HEK293 (cell line): ENCODE measurements at regions not wholly inside any gene's neighbourhood (a gene's known extent, or its start where the extent isn't known, plus 50 kb on each side); places are given as distances from the start of the nearest gene placed in this dataset.
A peak's percentile ranks its signal among the peaks of the same experiment; 100 is the strongest.

Experiments
- AEBP2 ChIP-seq: fragments of 450-650 bp; formaldehyde crosslinking; IDR thresholded peaks from 2 replicates; pipeline ENCODE4 v1.5.1; 2016; ENCODE audit warnings: missing biosample characterization, missing genetic modification characterization, borderline replicate concordance
- EGR2 ChIP-seq: fragments of 450-650 bp; formaldehyde crosslinking; IDR thresholded peaks from 2 replicates; pipeline ENCODE4 v1.5.1; 2016; ENCODE audit warnings: low read depth, missing biosample characterization, missing genetic modification characterization
- GFI1B ChIP-seq: fragments of 450-650 bp; formaldehyde crosslinking; IDR thresholded peaks from 2 replicates; pipeline ENCODE4 v1.5.1; 2016; ENCODE audit warnings: missing biosample characterization, missing genetic modification characterization
- GLI2 ChIP-seq: fragments of 450-650 bp; formaldehyde crosslinking; IDR thresholded peaks from 2 replicates; pipeline ENCODE4; 2017; ENCODE audit warnings: missing biosample characterization, missing genetic modification characterization, low read depth, borderline replicate concordance
- GLI4 ChIP-seq: fragments of 450-650 bp; formaldehyde crosslinking; IDR thresholded peaks from 2 replicates; pipeline ENCODE4 v1.5.1; 2016; ENCODE audit warnings: missing biosample characterization, missing genetic modification characterization
- HOXA7 ChIP-seq: sonication (generic); formaldehyde crosslinking; IDR thresholded peaks from 2 replicates; pipeline ENCODE4 v1.8.1; 2022; ENCODE audit warnings: missing genetic modification reagents, borderline replicate concordance
- PRDM10 ChIP-seq: fragments of 450-650 bp; formaldehyde crosslinking; IDR thresholded peaks from 2 replicates; pipeline ENCODE4 v1.5.1; 2016; ENCODE audit warnings: missing biosample characterization, missing genetic modification characterization
- REPIN1 ChIP-seq: fragments of 450-650 bp; formaldehyde crosslinking; IDR thresholded peaks from 2 replicates; pipeline ENCODE4 v1.5.1; 2017; ENCODE audit warnings: missing biosample characterization, missing genetic modification characterization, low read depth
- SETDB1 ChIP-seq: IDR thresholded peaks from one replicate; pipeline ENCODE4 v1.6.1; 2017; ENCODE audit warnings: mild to moderate bottlenecking, low read length, moderate library complexity, mixed read lengths; ENCODE audit not compliant: insufficient read length
- ZBTB11 ChIP-seq: fragments of 450-650 bp; formaldehyde crosslinking; conservative IDR thresholded peaks from 2 replicates; pipeline ENCODE4 v1.5.1; 2016; ENCODE audit warnings: low read depth, missing biosample characterization, missing genetic modification characterization
- ZBTB21 ChIP-seq: fragments of 450-650 bp; formaldehyde crosslinking; IDR thresholded peaks from 2 replicates; pipeline ENCODE4 v1.5.1; 2017; ENCODE audit warnings: missing biosample characterization, missing genetic modification characterization
- ZBTB6 ChIP-seq: fragments of 450-650 bp; formaldehyde crosslinking; IDR thresholded peaks from 2 replicates; pipeline ENCODE4 v1.5.1; 2017; ENCODE audit warnings: missing biosample characterization, missing genetic modification characterization
- ZNF138 ChIP-seq: fragments of 450-650 bp; formaldehyde crosslinking; IDR thresholded peaks from 2 replicates; pipeline ENCODE4 v1.5.1; 2016; ENCODE audit warnings: missing biosample characterization, missing genetic modification characterization, borderline replicate concordance
- ZNF155 ChIP-seq: fragments of 450-650 bp; formaldehyde crosslinking; IDR thresholded peaks from 2 replicates; pipeline ENCODE4 v1.5.1; 2016; ENCODE audit warnings: missing biosample characterization, missing genetic modification characterization
- ZNF184 ChIP-seq: fragments of 450-650 bp; IDR thresholded peaks from 2 replicates; pipeline ENCODE4 v1.5.1; 2018; ENCODE audit warnings: missing biosample characterization, mild to moderate bottlenecking, missing genetic modification characterization
- ZNF2 ChIP-seq: fragments of 450-650 bp; formaldehyde crosslinking; IDR thresholded peaks from 2 replicates; pipeline ENCODE4 v1.5.1; 2016; ENCODE audit warnings: missing biosample characterization, missing genetic modification characterization
- ZNF302 ChIP-seq: fragments of 450-650 bp; formaldehyde crosslinking; IDR thresholded peaks from 2 replicates; pipeline ENCODE4 v1.5.1; 2016; ENCODE audit warnings: missing biosample characterization, missing genetic modification characterization, low read depth
- ZNF335 ChIP-seq: fragments of 450-650 bp; formaldehyde crosslinking; conservative IDR thresholded peaks from 2 replicates; pipeline ENCODE4 v1.5.1; 2016; ENCODE audit warnings: missing biosample characterization, missing genetic modification characterization
- ZNF354C ChIP-seq: fragments of 450-650 bp; formaldehyde crosslinking; IDR thresholded peaks from 2 replicates; pipeline ENCODE4 v1.5.1; 2016; ENCODE audit warnings: missing biosample characterization, missing genetic modification characterization, low read depth, borderline replicate concordance
- ZNF362 ChIP-seq: fragments of 450-650 bp; formaldehyde crosslinking; IDR thresholded peaks from 2 replicates; pipeline ENCODE4 v1.5.1; 2016; ENCODE audit warnings: missing biosample characterization, missing genetic modification characterization
- ZNF391 ChIP-seq: fragments of 450-650 bp; formaldehyde crosslinking; IDR thresholded peaks from 2 replicates; pipeline ENCODE4 v1.5.1; 2016; ENCODE audit warnings: low read depth, missing biosample characterization, missing genetic modification characterization, borderline replicate concordance
- ZNF404 ChIP-seq: fragments of 450-650 bp; formaldehyde crosslinking; IDR thresholded peaks from 2 replicates; pipeline ENCODE4 v1.5.1; 2017; ENCODE audit warnings: missing biosample characterization, missing genetic modification characterization
- ZNF423 ChIP-seq: fragments of 450-650 bp; formaldehyde crosslinking; IDR thresholded peaks from 2 replicates; pipeline ENCODE4 v1.5.1; 2016; ENCODE audit warnings: missing biosample characterization, missing genetic modification characterization
- ZNF473 ChIP-seq: fragments of 450-650 bp; formaldehyde crosslinking; IDR thresholded peaks from 2 replicates; pipeline ENCODE4 v1.5.1; 2017; ENCODE audit warnings: missing biosample characterization, missing genetic modification characterization
- ZNF529 ChIP-seq: fragments of 450-650 bp; formaldehyde crosslinking; IDR thresholded peaks from 2 replicates; pipeline ENCODE4 v1.5.1; 2017; ENCODE audit warnings: missing genetic modification characterization, missing biosample characterization; ENCODE audit not compliant: insufficient replicate concordance
- ZNF544 ChIP-seq: fragments of 450-650 bp; formaldehyde crosslinking; IDR thresholded peaks from 2 replicates; pipeline ENCODE4 v1.5.0; 2017; ENCODE audit warnings: missing biosample characterization, missing genetic modification characterization
- ZNF555 ChIP-seq: fragments of 450-650 bp; formaldehyde crosslinking; conservative IDR thresholded peaks from 2 replicates; pipeline ENCODE4 v1.5.1; 2017; ENCODE audit warnings: missing biosample characterization, mild to moderate bottlenecking, missing genetic modification characterization, inconsistent platforms
- ZNF658 ChIP-seq: fragments of 450-650 bp; formaldehyde crosslinking; IDR thresholded peaks from 2 replicates; pipeline ENCODE4; 2016; ENCODE audit warnings: missing biosample characterization, missing genetic modification characterization
- ZNF707 ChIP-seq: fragments of 450-650 bp; formaldehyde crosslinking; IDR thresholded peaks from 2 replicates; pipeline ENCODE4 v1.5.1; 2016; ENCODE audit warnings: missing biosample characterization, missing genetic modification characterization
- ZNF776 ChIP-seq: fragments of 450-650 bp; formaldehyde crosslinking; IDR thresholded peaks from 2 replicates; pipeline ENCODE4 v1.5.0; 2017; ENCODE audit warnings: missing biosample characterization, missing genetic modification characterization, borderline replicate concordance

- TF ChIP-seq ZNF529 (no peak), ZNF362 (no peak), EGR2 (tag by site-specific recombination) (no peak), ZBTB11 (no peak), ZNF138 (tag by site-specific recombination) (no peak), GFI1B (0 out of 2 replicates have a peak, but pooled peaks have one; percentile 4), ZNF184 (tag by site-specific recombination) (no peak), ZNF658 (tag by site-specific recombination) (no peak), ZNF302 (tag by site-specific recombination) (no peak), ZNF473 (no peak), ZBTB21 (tag by site-specific recombination) (peak; percentile 50; the same call in 1 of the 2 replicates), GLI2 (tag by site-specific recombination) (peak; percentile 71; the same call in 1 of the 2 replicates), ZNF555 (tag by site-specific recombination) (no peak), PRDM10 (peak; percentile 75), ZNF707 (no peak), AEBP2 (tag by site-specific recombination) (no peak), ZNF776 (no peak), GLI4 (tag by site-specific recombination) (no peak), ZNF354C (tag by site-specific recombination) (no peak), ZBTB6 (tag by site-specific recombination) (peak; percentile 10; the same call in 1 of the 2 replicates), ZNF391 (tag by site-specific recombination) (0 out of 2 replicates have a peak, but pooled peaks have one; percentile 25), ZNF2 (tag by site-specific recombination) (no peak), ZNF335 (no peak), ZNF423 (tag by site-specific recombination) (no peak), HOXA7 (no peak), SETDB1 (no peak), REPIN1 (tag by site-specific recombination) (no peak), ZNF404 (tag by site-specific recombination) (no peak), ZNF544 (tag by site-specific recombination) (no peak), ZNF155 (tag by site-specific recombination) (no peak)
These were observed 301.9 kb downstream of the AHR start (continued) for GRCh38 chr7:17600340-17600752.
